NCI-H146 (cell line): ENCODE measurements at regions not wholly inside any gene's neighbourhood (a gene's known extent, or its start where the extent isn't known, plus 50 kb on each side); places are given as distances from the start of the nearest gene placed in this dataset.
A peak's percentile ranks its signal among the peaks of the same experiment; 100 is the strongest.

Source experiments
- DNase-seq: peaks from one replicate; lab custom pipeline; 2025; lab: John Stamatoyannopoulos, UW

GRCh38 chr4:38313175-38313574, 350.8 kb upstream of the KLF3 start:
- peak; percentile 65 for DNase-seq

- DNase-seq, result no peak
Measured at GRCh38 chr4:38313999-38314561, 349.9 kb upstream of the KLF3 start.

GRCh38 chr4:38314663-38315062, 349.3 kb upstream of the KLF3 start:
- DNase-seq, result no peak

- DNase-seq, result no peak
Measured at GRCh38 chr4:38315286-38315685, 348.7 kb upstream of the KLF3 start.

DNA sequence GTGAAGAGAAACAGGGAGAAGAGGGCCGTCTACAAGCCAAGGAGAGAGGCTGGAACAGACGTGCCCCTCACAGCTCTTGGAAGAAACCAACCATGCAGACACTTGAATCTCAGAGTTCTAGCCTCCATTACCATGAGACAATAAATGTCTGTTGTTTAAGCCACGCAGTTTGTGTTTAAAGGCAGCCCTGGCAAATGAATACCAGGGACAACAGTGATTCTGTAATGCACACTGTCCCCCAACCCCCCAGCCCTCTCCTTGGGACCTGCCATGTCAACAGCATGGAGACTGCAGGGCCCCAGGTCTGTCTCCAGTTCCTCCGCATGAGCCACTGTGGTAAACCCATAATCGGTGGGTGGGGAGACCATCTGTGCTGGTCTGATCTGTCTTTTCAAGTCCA, 348.0 kb upstream of the KLF3 start:
- no peak for DNase-seq

- DNase-seq, result no peak
Measured at GRCh38 chr4:38317041-38317674, 346.8 kb upstream of the KLF3 start.

GRCh38 chr4:38318737-38319455, 345.1 kb upstream of the KLF3 start:
- DNase-seq, result peak; percentile 76

- peak; percentile 18 for DNase-seq
Measured at GRCh38 chr4:38319456-38320342, 344.3 kb upstream of the KLF3 start.

DNA sequence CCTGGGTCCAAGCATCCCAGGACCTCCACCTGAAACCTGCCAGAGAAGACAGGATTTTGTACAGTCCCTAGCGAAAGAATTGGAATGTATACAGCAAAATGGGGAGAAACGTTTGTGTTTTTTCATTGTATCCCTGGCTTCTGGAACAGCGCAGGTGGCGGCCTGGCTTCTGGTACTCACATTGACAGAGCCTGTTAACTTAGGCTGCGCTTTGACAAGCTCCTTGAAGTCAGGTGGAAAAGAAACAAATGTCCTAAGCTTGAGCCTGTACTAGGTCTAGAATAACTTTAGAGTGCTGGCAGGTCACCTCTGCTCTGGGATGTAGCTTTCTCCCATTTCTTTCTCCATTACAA, 343.7 kb upstream of the KLF3 start:
- no peak for DNase-seq

GRCh38 chr4:38320833-38321232, 343.2 kb upstream of the KLF3 start:
- no peak for DNase-seq

DNA sequence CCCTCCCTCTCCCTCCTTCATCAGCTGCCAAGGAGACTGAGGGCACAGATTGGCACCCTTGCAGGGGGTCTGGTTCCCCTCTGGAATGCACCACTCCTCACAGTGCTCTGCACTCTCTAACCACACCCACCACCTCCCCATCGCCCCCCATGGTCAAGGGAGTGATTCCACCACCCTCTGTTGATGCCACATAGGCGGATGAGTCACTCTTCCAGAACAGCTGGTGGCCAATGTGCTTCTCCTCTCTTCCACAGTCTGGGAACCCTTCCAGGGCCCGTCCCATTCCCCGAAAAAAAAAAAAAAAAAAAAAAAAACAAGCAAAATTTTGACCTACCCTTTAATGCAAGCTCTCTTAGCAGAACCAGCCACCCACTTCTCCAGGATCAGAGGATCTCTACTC, 341.3 kb upstream of the KLF3 start:
- DNase-seq, result no peak

DNA sequence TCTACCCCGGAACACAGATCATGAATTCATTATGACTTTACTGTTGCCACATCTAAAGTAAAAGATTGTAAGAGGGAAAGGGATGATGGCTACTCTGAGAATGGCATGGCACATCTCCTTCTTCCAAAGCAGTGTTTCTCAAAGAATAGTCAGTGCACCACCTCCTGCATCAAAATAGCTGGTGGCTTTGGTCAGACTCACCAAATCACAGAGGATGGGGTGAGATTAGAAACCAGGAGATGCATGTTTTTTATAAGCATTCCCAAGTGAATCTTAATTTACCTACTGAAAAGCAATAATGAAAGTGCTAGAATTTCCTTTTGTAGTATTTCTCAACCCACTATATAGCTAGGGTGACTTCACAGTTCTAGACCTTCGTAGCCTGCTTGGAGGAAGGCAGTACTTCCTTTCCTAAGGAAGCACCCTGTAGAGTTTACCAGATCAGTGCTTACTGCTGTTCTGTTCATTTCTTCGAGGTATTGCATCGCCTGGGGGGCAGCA, 340.8 kb upstream of the KLF3 start:
- no peak for DNase-seq

GRCh38 chr4:38324861-38325628, 339.0 kb upstream of the KLF3 start:
- DNase-seq, result no peak

GRCh38 chr4:38325629-38325913, 338.4 kb upstream of the KLF3 start:
- DNase-seq, result no peak

- DNase-seq, result no peak
Measured at GRCh38 chr4:38326499-38326898, 337.5 kb upstream of the KLF3 start.

DNA sequence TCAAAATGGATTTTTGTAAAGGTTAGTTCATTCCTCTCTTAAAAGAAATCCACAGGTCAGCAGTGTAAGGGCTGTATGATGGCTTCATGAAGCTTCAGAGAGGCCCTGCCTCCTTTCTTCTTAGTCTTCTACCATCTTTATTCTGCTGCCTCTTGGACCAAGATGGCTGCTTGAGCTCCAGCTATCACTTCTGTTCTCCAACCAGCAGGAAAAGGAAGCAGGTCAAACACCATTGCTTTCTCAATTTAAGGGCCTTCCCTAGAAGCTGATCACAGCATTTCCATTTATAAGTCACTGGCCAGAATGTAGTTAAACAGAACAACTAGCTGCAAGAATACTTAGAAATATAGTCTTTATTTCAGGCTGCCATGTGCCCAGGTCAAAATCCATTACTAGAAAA, 336.8 kb upstream of the KLF3 start:
- no peak for DNase-seq

DNA sequence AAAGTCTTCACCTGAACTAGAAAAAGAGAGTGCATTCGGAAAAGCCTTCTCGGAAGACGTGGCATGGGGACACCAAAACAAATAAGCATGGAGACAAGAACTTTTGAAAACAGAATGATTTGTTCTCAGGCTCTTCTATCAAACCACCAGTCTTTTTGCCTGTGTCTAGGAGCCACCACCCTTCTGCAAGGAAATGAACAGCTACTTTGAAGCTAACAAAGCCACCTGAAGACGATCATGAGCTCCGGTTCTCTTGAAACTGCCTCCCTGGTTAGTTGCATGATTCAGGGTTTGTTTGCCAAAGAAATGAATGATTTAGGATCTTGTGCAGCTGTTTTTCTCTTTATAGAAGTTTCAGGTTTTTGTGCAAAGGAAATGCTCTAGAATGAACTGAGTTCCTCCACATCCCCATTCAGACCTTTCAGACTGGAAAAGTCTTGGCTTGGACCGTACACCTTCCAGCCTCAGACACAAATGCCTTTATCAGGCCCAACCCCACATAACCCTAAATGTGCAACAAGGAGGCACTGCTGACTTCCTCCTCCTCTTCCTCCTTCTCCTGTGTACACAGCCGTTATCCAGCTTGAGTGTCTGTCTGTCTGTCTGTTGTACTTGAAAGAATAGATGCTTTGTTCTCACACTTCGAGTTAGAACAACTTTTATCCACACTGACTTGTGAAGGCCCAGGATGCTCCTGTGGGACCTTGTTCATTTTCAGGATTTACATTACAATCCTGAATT, 334.8 kb upstream of the KLF3 start:
- no peak for DNase-seq

- no peak for DNase-seq
Measured at GRCh38 chr4:38330321-38330720, 333.7 kb upstream of the KLF3 start.

DNA sequence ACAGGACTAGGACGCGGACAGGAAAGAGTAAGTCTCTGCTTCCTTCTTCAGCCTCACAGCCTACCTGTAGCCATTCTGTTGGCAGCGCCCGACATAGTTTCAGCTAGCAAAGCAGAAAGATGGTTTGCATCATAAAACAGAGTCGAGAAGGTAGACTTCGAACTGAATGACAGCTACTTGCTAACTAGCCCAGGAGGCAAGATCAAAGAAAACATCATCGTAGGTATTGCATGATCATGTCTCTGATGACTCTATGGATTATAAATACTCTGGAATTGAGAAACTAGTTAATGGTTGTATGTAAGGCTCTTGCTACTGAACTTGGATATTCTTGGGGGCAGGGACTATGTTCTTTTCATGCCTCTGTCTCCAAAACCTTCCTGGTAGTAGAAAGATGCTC, 333.1 kb upstream of the KLF3 start:
- no peak for DNase-seq

GRCh38 chr4:38332699-38333098, 331.3 kb upstream of the KLF3 start:
- DNase-seq, result no peak

DNA sequence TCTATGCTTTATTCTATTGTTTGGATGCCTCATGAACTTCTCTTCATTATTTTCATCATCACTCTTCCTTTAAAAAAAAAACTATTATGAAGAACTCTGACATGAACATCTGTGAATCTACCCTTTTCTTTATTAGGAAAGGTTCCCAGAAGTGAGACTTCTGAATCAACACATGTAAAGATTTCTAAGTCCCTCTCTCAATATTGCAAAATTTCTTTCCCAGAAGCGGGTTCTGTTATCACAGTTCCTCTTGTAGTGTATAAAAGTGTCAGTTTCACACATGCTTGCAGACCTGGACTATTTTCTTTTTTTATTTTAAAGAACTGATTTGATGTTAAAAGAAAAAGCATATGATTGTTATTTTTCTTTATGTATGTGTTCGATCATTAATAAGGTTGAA, 330.8 kb upstream of the KLF3 start:
- DNase-seq, result no peak
